HepG2 (cell line): ENCODE measurements at regions not wholly inside any gene's neighbourhood (a gene's known extent, or its start where the extent isn't known, plus 50 kb on each side); places are given as distances from the start of the nearest gene placed in this dataset.

ENCODE experiments used
- CC2D1A ChIP-seq: sonication (generic); formaldehyde crosslinking; IDR thresholded peaks from 2 replicates; pipeline ENCODE4 v1.8.1; 2023; ENCODE audit warnings: mild to moderate bottlenecking, missing genetic modification reagents
- ISL2 ChIP-seq: sonication (generic); formaldehyde crosslinking; IDR thresholded peaks from 2 replicates; pipeline ENCODE4 v1.5.0; 2020; ENCODE audit warnings: missing genetic modification reagents
- KDM5B ChIP-seq: sonication (generic); formaldehyde crosslinking; IDR thresholded peaks from 2 replicates; pipeline ENCODE4 v1.4.0; 2020; ENCODE audit warnings: missing genetic modification reagents, mild to moderate bottlenecking, borderline replicate concordance
- PCBP1 ChIP-seq: fragments of 200-400 bp; formaldehyde crosslinking; IDR thresholded peaks from 2 replicates; pipeline ENCODE4 v1.6.1; 2017; ENCODE audit warnings: mild to moderate bottlenecking, low read depth, low read length, borderline replicate concordance
- RBAK ChIP-seq: sonication (generic); formaldehyde crosslinking; IDR thresholded peaks from 2 replicates; pipeline ENCODE4 v1.5.1; 2020; ENCODE audit warnings: mild to moderate bottlenecking, missing genetic modification reagents
- SMAD1 ChIP-seq: sonication (generic); formaldehyde crosslinking; IDR thresholded peaks from 2 replicates; pipeline ENCODE4 v1.4.0; 2020; ENCODE audit warnings: missing genetic modification reagents, low read depth, mild to moderate bottlenecking, borderline replicate concordance
- ZNF589 ChIP-seq: sonication (generic); formaldehyde crosslinking; conservative IDR thresholded peaks from 2 replicates; pipeline ENCODE4 v1.8.0; 2022; ENCODE audit warnings: mild to moderate bottlenecking, moderate library complexity, missing genetic modification reagents
- ZNF619 ChIP-seq: sonication (generic); formaldehyde crosslinking; IDR thresholded peaks from 2 replicates; pipeline ENCODE4 v1.4.0; 2020; ENCODE audit warnings: mild to moderate bottlenecking, missing genetic modification reagents
- ZNF75D ChIP-seq: sonication (generic); formaldehyde crosslinking; IDR thresholded peaks from 2 replicates; pipeline ENCODE4 v1.8.1; 2023; ENCODE audit warnings: missing genetic modification reagents, mild to moderate bottlenecking, borderline replicate concordance
- ZNF816 ChIP-seq: sonication (generic); formaldehyde crosslinking; IDR thresholded peaks from 2 replicates; pipeline ENCODE4 v1.8.0; 2022; ENCODE audit warnings: missing genetic modification reagents, mild to moderate bottlenecking, borderline replicate concordance
- TF ChIP-seq, protein P1 (sequence below), 2 experiments: sonication (generic) in 1 of 2; formaldehyde crosslinking in 1 of 2; IDR thresholded peaks; 2 replicates each; pipeline versions ENCODE4 v1.4.0 to v1.6.1; 2018 to 2020; ENCODE audit warnings: missing genetic modification reagents in 2 of 2, borderline replicate concordance in 1 of 2, low read depth in 1 of 2, mild to moderate bottlenecking in 1 of 2, missing biosample characterization in 1 of 2
- TF ChIP-seq, protein P2 (sequence below): sonication (generic); formaldehyde crosslinking; IDR thresholded peaks from 2 replicates; pipeline ENCODE4 v1.4.0; 2020; ENCODE audit warnings: missing genetic modification reagents, borderline replicate concordance
- TF ChIP-seq, protein P3 (sequence below): sonication (generic); formaldehyde crosslinking; IDR thresholded peaks from 2 replicates; pipeline ENCODE4 v1.4.0; 2020; ENCODE audit warnings: mild to moderate bottlenecking, missing genetic modification reagents
- TF ChIP-seq, protein P4 (sequence below): sonication (generic); formaldehyde crosslinking; IDR thresholded peaks from 2 replicates; pipeline ENCODE4 v1.4.0; 2020; ENCODE audit warnings: mild to moderate bottlenecking, missing genetic modification reagents

DNA sequence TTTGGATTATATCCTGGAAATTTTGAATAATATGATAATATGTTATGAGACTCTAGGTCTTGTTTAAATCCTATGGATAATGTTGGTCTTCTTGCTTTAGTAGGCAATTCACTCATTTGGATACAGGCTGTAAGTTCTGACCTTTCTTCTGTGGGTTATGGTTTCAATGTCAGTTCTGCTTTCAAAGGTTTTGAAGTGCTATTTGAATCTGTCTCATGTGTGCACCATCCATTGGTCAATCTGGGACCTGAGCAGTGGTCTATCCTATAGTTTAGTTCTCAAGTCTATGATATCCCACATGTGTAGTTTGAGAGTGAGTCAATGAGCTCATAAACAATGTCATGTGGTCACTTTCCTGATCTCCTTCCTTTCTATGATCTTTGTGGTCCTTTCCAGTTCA is 94.4 kb downstream of the RMI1 start (continued):
- TF ChIP-seq, protein P1, sequence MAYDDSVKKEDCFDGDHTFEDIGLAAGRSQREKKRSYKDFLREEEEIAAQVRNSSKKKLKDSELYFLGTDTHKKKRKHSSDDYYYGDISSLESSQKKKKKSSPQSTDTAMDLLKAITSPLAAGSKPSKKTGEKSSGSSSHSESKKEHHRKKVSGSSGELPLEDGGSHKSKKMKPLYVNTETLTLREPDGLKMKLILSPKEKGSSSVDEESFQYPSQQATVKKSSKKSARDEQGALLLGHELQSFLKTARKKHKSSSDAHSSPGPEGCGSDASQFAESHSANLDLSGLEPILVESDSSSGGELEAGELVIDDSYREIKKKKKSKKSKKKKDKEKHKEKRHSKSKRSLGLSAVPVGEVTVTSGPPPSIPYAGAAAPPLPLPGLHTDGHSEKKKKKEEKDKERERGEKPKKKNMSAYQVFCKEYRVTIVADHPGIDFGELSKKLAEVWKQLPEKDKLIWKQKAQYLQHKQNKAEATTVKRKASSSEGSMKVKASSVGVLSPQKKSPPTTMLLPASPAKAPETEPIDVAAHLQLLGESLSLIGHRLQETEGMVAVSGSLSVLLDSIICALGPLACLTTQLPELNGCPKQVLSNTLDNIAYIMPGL (CRISPR knock-in tag; IDR thresholded peaks at IDR 0.05; ENCODE audit: borderline replicate concordance in 1 of 2, low read depth in 1 of 2) = no peak
- TF ChIP-seq RBAK (no peak), ZNF75D (CRISPR knock-in tag) (no peak), ISL2 (CRISPR knock-in tag) (no peak), ZNF619 (CRISPR knock-in tag) (no peak), SMAD1 (CRISPR knock-in tag) (no peak), ZNF589 (CRISPR knock-in tag) (no peak), KDM5B (CRISPR knock-in tag) (no peak), CC2D1A (no peak), ZNF816 (CRISPR knock-in tag) (no peak), PCBP1 (no peak)
- TF ChIP-seq, protein P2, sequence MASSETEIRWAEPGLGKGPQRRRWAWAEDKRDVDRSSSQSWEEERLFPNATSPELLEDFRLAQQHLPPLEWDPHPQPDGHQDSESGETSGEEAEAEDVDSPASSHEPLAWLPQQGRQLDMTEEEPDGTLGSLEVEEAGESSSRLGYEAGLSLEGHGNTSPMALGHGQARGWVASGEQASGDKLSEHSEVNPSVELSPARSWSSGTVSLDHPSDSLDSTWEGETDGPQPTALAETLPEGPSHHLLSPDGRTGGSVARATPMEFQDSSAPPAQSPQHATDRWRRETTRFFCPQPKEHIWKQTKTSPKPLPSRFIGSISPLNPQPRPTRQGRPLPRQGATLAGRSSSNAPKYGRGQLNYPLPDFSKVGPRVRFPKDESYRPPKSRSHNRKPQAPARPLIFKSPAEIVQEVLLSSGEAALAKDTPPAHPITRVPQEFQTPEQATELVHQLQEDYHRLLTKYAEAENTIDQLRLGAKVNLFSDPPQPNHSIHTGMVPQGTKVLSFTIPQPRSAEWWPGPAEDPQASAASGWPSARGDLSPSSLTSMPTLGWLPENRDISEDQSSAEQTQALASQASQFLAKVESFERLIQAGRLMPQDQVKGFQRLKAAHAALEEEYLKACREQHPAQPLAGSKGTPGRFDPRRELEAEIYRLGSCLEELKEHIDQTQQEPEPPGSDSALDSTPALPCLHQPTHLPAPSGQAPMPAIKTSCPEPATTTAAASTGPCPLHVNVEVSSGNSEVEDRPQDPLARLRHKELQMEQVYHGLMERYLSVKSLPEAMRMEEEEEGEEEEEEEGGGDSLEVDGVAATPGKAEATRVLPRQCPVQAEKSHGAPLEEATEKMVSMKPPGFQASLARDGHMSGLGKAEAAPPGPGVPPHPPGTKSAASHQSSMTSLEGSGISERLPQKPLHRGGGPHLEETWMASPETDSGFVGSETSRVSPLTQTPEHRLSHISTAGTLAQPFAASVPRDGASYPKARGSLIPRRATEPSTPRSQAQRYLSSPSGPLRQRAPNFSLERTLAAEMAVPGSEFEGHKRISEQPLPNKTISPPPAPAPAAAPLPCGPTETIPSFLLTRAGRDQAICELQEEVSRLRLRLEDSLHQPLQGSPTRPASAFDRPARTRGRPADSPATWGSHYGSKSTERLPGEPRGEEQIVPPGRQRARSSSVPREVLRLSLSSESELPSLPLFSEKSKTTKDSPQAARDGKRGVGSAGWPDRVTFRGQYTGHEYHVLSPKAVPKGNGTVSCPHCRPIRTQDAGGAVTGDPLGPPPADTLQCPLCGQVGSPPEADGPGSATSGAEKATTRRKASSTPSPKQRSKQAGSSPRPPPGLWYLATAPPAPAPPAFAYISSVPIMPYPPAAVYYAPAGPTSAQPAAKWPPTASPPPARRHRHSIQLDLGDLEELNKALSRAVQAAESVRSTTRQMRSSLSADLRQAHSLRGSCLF (CRISPR knock-in tag) = no peak
- TF ChIP-seq, protein P3, sequence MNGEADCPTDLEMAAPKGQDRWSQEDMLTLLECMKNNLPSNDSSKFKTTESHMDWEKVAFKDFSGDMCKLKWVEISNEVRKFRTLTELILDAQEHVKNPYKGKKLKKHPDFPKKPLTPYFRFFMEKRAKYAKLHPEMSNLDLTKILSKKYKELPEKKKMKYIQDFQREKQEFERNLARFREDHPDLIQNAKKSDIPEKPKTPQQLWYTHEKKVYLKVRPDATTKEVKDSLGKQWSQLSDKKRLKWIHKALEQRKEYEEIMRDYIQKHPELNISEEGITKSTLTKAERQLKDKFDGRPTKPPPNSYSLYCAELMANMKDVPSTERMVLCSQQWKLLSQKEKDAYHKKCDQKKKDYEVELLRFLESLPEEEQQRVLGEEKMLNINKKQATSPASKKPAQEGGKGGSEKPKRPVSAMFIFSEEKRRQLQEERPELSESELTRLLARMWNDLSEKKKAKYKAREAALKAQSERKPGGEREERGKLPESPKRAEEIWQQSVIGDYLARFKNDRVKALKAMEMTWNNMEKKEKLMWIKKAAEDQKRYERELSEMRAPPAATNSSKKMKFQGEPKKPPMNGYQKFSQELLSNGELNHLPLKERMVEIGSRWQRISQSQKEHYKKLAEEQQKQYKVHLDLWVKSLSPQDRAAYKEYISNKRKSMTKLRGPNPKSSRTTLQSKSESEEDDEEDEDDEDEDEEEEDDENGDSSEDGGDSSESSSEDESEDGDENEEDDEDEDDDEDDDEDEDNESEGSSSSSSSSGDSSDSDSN = no peak
- TF ChIP-seq, protein P4, sequence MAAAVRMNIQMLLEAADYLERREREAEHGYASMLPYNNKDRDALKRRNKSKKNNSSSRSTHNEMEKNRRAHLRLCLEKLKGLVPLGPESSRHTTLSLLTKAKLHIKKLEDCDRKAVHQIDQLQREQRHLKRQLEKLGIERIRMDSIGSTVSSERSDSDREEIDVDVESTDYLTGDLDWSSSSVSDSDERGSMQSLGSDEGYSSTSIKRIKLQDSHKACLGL (CRISPR knock-in tag) = no peak
